GM19467 (cell line): ENCODE measurements at regions not wholly inside any gene's neighbourhood (a gene's known extent, or its start where the extent isn't known, plus 50 kb on each side); places are given as distances from the start of the nearest gene placed in this dataset.
"Not testable (repeated sequence)": the region's sequence is repeated elsewhere in the genome, so short reads cannot be mapped to it uniquely, and the experiment has no call there.

Source experiments
- ATAC-seq: cut with Tn5 transposase; IDR thresholded peaks from one replicate; pipeline ENCODE4 v1.9.1; 2021; ENCODE audit warnings: mild to moderate bottlenecking, moderate library complexity; ENCODE audit not compliant: unreplicated experiment

DNA sequence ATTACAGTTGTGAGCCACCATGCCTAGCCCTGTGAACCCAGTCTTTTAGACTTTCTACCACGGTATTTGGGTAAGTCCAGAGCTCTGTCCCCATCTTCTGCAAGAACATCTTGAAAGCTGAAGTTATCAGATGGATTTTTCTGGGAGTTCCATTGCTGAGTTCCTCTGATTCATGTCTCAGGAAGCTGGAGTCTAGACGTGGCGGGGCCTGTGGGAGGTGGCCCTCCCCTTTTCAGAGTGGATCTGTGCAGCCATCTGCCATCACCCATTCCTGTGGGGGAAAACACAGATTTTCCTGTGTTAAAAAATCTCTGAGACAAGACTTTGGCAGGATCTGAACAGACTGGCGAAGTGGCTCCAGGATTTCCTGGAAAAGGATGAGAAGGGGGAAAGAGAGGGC, 234.3 kb downstream of the NPIPA7 start:
- ATAC-seq, result not testable (repeated sequence)

GRCh38 chr16:16614484-16614883, 235.5 kb downstream of the NPIPA7 start:
- ATAC-seq, result not testable (repeated sequence)

DNA sequence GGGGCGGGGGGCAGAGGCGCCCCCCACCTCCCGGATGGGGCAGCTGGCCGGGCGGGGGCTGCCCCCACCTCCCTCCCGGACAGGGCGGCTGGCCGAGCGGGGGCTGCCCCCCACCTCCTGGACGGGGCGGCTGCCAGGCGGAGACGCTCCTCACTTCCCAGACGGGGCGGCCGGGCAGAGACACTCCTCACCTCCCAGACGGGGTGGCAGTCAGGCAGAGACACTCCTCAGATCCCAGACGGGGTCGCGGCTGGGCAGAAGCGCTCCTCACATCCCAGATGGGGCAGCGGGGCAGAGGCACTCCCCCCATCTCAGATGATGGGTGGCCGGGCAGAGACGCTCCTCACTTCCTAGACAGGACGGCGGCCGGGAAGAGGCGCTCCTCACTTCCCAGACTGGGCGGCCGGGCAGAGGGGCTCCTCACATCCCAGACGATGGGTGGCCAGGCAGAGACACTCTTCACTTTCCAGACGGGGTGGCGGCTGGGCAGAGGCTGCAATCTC, 240.1 kb downstream of the NPIPA7 start:
- ATAC-seq, result not testable (repeated sequence)

- not testable (repeated sequence) for ATAC-seq
Observed at GRCh38 chr16:16624367-16624766, 245.4 kb downstream of the NPIPA7 start.

GRCh38 chr16:16625140-16625539, 246.2 kb downstream of the NPIPA7 start:
- not testable (repeated sequence) for ATAC-seq

DNA sequence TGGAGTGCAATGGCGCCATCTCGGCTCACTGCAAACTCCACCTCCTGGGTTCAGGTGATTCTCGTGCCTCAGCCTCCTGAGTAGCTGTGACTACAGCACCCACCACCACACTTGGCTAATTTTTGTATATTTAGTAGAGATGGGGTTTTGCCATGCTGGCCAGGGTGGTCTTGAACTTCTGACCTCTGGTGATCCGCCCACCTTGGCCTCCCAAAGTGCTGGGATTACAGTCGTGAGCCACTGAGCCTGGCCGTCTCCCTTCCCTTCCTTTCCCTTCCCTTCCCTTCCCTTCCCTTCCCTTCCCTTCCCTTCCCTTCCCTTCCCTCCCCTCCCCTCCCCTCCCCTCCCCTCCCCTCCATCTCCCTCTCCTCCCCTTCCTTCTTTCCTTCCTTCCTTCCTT, 248.9 kb downstream of the NPIPA7 start:
- ATAC-seq, result not testable (repeated sequence)

- not testable (repeated sequence) for ATAC-seq
Observed at GRCh38 chr16:16638231-16638630, 259.3 kb downstream of the NPIPA7 start.

- ATAC-seq, result not testable (repeated sequence)
Observed at GRCh38 chr16:16638714-16639113, 259.8 kb downstream of the NPIPA7 start.

DNA sequence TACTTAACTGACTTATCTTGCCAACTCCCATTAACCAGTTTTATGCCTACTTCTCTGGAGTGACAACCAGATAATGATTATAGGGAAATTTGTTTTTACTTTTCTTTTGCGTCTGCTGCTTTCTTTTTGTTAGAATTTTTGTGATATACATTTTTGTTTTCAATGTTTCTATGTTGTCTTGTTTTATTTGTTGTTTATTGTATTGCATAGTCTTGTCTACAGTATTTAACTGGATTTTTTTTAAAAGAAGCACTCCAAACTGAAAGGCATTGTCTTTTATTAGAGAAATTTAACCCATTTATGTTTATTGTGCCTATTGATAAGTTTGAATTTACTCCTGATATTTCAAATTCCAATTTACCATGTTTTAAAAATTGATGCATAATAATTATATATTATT, 264.9 kb downstream of the NPIPA7 start:
- not testable (repeated sequence) for ATAC-seq

DNA sequence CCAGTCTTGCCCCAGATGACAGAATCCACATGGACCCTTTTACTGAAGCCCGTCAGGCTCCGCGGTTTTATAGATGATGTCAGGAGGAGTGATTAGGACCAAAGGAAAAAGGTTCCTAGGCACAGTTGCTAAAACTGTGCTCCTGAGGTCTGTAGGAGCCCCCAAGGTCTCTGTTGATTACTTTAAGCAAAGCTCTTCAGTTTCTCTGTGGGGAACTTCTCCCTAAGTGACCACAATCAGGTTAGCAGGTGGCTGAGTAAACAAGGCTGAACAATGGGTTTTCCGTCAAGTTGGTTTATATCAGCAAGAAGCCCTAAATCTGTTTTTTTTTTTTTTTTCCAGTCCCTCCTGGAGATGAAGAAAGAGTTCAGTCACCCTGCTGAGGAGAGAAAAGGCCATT, 269.1 kb downstream of the NPIPA7 start:
- not testable (repeated sequence) for ATAC-seq

GRCh38 chr16:16672180-16672812, 293.4 kb downstream of the NPIPA7 start:
- not testable (repeated sequence) for ATAC-seq

DNA sequence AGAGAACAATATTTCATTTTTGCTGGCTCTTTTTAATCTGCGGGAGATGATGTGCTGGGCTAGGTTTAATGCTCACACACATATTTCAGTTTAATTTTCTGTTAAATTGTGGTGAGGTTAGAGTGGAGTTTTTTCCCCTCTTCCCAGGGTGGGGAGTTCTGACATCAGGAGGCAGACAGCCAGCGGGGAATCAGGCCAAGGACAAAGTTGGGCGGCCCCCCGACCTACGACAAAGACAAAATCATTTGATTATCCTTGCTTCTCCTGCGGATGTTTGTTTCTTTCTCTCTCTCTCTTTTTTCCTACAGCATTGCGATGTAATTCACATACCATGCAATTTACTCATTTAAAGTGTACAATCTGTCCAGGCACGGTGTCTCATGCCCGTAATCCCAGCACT, 295.9 kb downstream of the NPIPA7 start:
- not testable (repeated sequence) for ATAC-seq

DNA sequence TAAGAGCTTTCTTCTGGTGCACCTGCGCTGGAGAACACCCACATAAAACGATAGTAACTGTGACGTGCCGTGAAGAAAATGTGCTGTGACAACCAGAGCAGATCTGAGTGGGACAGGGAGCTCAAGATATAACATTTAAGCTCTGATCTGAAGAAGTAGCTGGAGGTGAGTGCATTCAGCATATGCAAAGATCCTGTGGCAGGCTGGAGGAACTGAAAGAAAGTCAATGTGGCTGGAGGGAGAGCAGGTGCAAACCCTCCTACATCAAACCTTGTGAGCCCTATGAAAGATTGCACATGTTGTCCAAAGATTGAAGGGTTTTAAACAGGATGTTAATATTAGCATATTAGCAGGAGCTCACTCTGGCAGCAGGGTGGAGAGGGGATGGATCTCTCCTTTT, 342.9 kb downstream of the NPIPA7 start:
- ATAC-seq, result not testable (repeated sequence)

GRCh38 chr16:16722666-16723065, 343.7 kb downstream of the NPIPA7 start:
- ATAC-seq, result not testable (repeated sequence)

- not testable (repeated sequence) for ATAC-seq
Observed at GRCh38 chr16:16723819-16724519, 345.0 kb downstream of the NPIPA7 start.

GRCh38 chr16:16727048-16727447, 348.1 kb downstream of the NPIPA7 start:
- ATAC-seq, result not testable (repeated sequence)

GRCh38 chr16:16742573-16742972, 363.6 kb downstream of the NPIPA7 start:
- not testable (repeated sequence) for ATAC-seq

GRCh38 chr16:16754992-16755667, 376.2 kb downstream of the NPIPA7 start:
- ATAC-seq, result not testable (repeated sequence)

GRCh38 chr16:16763449-16763848, 384.5 kb downstream of the NPIPA7 start:
- no peak for ATAC-seq

DNA sequence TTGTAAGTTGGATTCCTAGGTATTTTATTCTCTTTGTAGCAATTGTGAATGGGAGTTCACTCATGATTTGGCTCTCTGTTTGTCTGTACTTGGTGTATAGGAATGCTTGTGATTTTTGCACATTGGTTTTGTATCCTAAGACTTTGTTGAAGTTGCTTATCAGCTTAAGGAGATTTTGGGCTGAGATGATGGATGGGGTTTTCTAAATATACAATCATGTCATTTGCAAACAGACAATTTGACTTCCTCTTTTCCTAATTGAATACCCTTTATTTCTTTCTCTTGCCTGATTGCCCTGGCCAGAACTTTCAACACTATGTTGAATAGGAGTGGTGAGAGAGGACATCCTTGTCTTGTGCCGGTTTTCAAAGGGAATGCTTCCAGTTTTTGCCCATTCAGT, 391.8 kb downstream of the NPIPA7 start:
- not testable (repeated sequence) for ATAC-seq

- ATAC-seq, result no peak
Observed at GRCh38 chr16:16774389-16774788, 395.4 kb downstream of the NPIPA7 start.

GRCh38 chr16:16778332-16778731, 399.4 kb downstream of the NPIPA7 start:
- no peak for ATAC-seq
